ENCODE measurements at regions not wholly inside any gene's neighbourhood (a gene's known extent, or its start where the extent isn't known, plus 50 kb on each side); places are given as distances from the start of the nearest gene placed in this dataset.

DNA sequence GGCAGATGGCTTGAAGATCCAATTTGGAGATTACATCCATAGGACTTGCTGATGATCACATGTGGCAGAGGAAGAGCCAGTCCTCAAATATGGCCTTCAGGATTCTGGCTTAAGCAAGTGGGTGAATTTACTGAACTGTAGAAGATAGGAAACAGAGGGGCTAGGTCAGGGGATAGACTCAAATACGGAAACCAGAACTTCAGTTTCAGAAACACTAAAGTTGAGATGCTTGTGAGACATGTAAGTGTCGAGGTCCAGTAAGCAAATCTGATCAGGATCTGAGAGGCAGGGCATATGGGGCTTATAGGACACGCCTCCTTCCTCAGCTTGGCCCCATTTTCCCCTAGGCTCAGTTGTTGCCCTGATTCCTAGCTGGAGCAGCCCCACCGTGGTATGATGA lies 107.7 kb downstream of the LBH start:
- peak; percentile 45 for DNase-seq (ENCODE audit: low spot score)

GRCh38 chr2:30341500-30342267 lies 105.4 kb upstream of the LCLAT1 start:
- no peak for DNase-seq (ENCODE audit: low spot score)

GRCh38 chr2:30346471-30347169 lies 100.4 kb upstream of the LCLAT1 start:
- peak; percentile 23 for DNase-seq (ENCODE audit: low spot score)

- no peak for DNase-seq (ENCODE audit: low spot score)
Observed at GRCh38 chr2:30348825-30349224, 98.2 kb upstream of the LCLAT1 start.

DNA sequence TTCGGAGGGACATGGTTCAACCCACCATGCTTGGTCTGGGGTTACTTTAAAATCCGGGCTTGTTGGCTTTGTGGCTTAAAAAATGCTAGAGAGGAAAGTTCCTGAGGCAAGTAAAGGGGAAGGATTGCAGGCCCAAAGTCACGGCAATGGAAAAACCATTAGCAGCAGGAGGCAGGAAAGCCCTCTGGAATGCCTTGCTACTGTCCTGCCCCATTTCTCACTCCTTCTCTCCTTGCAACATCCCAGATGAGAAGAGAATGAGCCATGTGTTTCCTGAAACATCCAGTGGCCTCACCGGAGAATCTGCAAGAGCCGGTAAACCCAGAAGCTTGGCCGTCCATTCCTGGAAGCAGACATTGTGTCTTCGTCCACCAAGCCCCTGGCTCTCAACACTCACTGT lies 97.4 kb upstream of the LCLAT1 start:
- DNase-seq (ENCODE audit: low spot score) = no peak

GRCh38 chr2:30351116-30351515 lies 95.9 kb upstream of the LCLAT1 start:
- no peak for DNase-seq (ENCODE audit: low spot score)

DNA sequence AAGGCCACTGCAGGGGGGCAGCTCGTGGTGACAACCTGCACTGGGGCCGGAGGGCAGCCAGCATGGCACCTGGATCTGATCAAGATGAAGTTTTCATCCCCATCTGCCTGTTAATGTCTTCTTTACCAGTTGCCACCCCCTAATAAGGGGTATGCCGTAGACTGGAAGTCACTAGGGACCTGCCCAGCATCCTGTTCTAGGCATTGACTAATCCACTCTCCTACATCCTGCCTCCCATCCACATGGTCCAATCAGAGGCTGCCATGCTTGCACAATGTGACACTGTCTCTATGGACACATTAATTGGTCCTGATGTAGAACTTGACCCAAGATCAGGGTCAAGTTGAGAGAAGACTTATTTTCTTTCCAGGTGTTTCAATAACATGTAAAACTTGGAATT lies 95.1 kb upstream of the LCLAT1 start:
- no peak for DNase-seq (ENCODE audit: low spot score)

DNA sequence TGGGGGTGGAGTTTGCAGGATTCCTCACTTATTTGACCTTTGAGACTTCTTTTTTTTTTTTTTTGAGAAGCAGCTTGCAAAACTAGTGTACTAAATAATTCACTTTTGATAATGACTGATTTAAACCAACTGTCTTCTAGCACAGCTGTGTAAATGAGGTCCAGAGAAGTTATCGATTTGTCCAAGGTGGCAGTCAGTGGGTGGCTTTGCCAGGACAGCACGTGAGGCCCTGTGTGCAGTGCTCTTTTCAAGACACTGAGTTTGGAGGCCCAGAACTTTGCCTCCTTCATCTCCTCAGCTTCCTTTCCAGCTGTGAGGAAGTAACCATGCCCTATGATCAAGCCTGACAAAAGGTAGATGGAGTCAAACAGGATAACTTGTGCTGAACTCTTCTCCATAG lies 92.9 kb upstream of the LCLAT1 start:
- DNase-seq (ENCODE audit: low spot score) = no peak

DNA sequence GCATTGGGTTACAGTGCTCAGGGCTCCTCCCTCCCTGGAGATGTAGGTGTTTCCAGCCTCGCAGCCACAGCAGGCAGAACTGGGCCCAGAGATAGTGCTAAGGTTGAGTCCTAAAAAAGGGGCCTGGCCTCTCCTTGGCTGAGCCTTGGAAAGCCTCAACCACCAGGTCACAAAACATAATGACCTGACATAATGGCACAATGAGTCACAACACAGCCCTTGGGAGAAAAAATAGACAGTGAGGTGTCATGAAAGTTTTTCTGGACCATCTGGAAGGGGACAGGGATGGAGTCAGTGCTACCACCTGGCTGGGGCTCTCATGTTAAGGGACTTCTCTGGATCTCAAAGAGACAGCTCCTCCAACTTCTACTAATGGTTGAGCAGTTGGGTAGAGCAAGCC lies 92.4 kb upstream of the LCLAT1 start:
- DNase-seq (ENCODE audit: low spot score) = no peak

DNA sequence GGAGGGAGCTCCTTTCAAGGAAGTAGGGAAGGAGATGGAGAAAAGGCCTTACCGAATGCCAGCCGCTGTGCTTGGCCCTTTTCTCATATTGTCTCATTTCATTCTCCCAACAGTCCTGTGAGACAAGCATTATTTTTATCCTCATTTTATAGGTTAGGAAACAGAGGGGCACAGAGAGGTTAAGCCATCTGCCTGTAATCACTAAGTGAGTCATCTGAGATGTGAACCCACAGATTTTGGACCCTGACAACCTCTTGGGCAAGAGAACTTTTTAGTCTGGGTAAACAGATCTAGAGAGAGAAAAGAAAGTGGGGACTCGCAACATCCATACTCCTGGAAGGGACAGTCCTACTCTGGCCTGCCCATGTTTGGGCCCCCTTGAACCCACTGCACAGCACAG lies 91.7 kb upstream of the LCLAT1 start:
- no peak for DNase-seq (ENCODE audit: low spot score)

DNA sequence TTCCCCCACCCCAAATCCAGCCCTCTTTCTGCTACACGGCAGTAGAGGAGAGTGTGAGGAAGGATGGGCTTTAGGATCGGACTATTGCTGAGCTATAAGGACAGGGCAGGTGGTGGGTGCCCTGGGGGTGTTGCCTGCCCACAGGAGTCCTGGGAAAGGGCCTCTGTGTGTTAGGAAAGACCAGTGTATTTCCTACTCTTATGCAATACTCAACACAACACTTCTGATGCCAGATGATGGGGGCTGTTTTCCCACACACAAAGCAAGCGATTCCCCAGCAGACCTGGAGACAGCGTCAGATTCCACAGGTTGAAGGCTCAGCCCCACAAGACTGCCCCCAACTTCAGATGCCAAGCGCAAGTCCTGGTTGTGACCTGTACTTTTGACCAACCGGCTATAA lies 91.0 kb upstream of the LCLAT1 start:
- DNase-seq (ENCODE audit: low spot score) = no peak

GRCh38 chr2:30356776-30357175 lies 90.3 kb upstream of the LCLAT1 start:
- no peak for DNase-seq (ENCODE audit: low spot score)

- DNase-seq (ENCODE audit: low spot score) = no peak
Observed at GRCh38 chr2:30358351-30358750, 88.7 kb upstream of the LCLAT1 start.

GRCh38 chr2:30358842-30359241 lies 88.2 kb upstream of the LCLAT1 start:
- DNase-seq (ENCODE audit: low spot score) = peak; percentile 56

DNA sequence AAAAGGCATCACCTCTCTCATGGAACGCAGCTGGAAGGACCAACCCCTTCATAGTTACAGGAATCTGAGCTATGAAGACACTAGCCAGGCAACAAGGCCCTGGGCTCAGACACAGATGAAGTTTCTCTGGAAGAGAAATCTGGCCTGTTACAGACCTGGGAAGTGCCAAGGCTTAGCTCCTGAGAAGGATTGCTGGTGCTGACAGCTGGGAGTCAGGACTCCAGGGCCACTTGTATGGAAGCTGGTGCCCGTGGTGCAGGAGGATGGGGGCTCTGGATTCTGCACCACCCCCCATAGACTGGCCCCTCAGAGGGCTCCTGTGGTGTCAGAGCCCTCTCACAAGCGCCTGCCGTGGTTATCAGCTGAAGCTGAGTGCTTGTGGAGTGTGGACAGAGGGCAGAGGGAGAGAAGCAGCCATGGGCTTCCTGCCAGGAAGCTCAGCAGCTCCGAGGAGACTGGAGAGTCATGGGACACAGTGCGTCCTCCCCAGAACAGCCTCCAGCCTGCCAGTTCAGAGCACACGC lies 87.3 kb upstream of the LCLAT1 start:
- DNase-seq (ENCODE audit: low spot score) = no peak

- DNase-seq (ENCODE audit: low spot score) = no peak
Observed at GRCh38 chr2:30361751-30362394, 85.2 kb upstream of the LCLAT1 start.

- no peak for DNase-seq (ENCODE audit: low spot score)
Observed at GRCh38 chr2:30362468-30363081, 84.5 kb upstream of the LCLAT1 start.

DNA sequence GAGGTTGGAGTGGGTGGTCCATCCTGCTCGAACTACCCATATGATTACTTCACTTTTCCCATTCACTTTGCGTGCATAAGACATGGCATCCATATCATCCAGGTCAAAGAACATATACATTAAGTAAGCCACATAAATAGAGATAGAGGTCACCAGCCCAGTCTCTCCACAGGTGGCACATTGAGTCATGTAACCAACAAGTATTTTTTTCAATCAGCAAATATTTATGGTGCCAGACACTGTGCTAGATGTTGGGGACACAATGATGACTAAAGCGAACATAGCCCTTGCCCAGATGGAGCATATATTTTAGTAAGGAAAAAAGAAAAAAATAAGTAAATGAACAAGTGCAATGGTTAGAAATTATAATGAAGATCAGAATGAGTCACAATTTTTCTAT lies 83.6 kb upstream of the LCLAT1 start:
- no peak for DNase-seq (ENCODE audit: low spot score)

GRCh38 chr2:30365201-30365600 lies 81.8 kb upstream of the LCLAT1 start:
- no peak for DNase-seq (ENCODE audit: low spot score)

DNA sequence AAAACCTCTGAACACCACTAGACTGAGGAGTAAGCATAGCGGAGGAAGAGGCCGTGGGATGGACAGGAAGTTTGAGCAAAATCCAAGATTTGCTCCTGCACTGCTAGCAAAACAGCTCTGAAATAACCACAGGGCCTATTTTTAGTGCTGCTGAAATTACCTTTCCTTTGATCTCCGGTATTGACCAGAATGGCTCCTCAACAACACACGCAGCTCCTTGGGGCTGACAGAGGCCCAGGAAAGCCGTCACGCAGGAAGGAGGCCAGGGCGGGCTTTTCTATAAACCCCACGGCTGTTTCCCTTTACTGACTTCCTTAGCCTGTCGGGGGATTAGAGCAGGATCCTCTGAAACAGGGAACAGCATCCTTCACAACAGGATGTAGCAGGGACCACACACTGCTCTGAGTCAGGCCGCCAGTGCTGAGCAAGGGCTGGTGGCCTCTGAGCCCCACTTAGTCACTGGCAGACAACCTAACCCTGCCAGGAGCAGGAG lies 80.8 kb upstream of the LCLAT1 start:
- DNase-seq (ENCODE audit: low spot score) = no peak

GRCh38 chr2:30367232-30368070 lies 79.6 kb upstream of the LCLAT1 start:
- no peak for DNase-seq (ENCODE audit: low spot score)

All from SK-N-DZ (cell line).